ENCODE measurements at regions not wholly inside any gene's neighbourhood (a gene's known extent, or its start where the extent isn't known, plus 50 kb on each side); places are given as distances from the start of the nearest gene placed in this dataset.

GRCh38 chr3:113129168-113129567, 82.2 kb upstream of the BOC start:
- Mint-ChIP-seq H3K27me3 (no peaks in the 10 kb centered on the region), H3K4me1 (no peaks in the 10 kb centered on the region), H3K36me3 (ENCODE audit: low read depth) (no peaks in the 10 kb centered on the region), H3K27ac (no peak overlapping the region), H3K9me3 (no peaks in the 10 kb centered on the region), H3K4me3 (no peak overlapping the region)
- DNase-seq, result no peak
- ChIA-PET POLR2A (no interaction called here), CTCF (interaction anchor here (0.8 kb wide), 1 partner anchor 110 kb away, joined by 3 read pairs; no protein-coding TSS in a partner anchor)

- CTCF ChIA-PET, result no interaction called here
- H3K36me3 Mint-ChIP-seq (ENCODE audit: low read depth), result no peaks in the 10 kb centered on the region
Measured at GRCh38 chr3:113132571-113132996, 78.8 kb upstream of the BOC start.

GRCh38 chr3:113133140-113133539, 78.2 kb upstream of the BOC start:
- H3K4me3 Mint-ChIP-seq, result no peak overlapping the region
- H3K27me3 Mint-ChIP-seq, result no peaks in the 10 kb centered on the region
- no peaks in the 10 kb centered on the region for H3K36me3 Mint-ChIP-seq (ENCODE audit: low read depth)
- H3K9me3 Mint-ChIP-seq, result no peaks in the 10 kb centered on the region
- DNase-seq, result no peak
- ChIA-PET CTCF (no interaction called here), POLR2A (no interaction called here)
- no peak overlapping the region for H3K27ac Mint-ChIP-seq
- H3K4me1 Mint-ChIP-seq, result no peaks in the 10 kb centered on the region

More at GRCh38 chr3:113132571-113132996, 78.8 kb upstream of the BOC start:
- no peaks in the 10 kb centered on the region for H3K27me3 Mint-ChIP-seq
- no peaks in the 10 kb centered on the region for H3K9me3 Mint-ChIP-seq
- DNase-seq, result no peak
- POLR2A ChIA-PET, result no interaction called here
- H3K27ac Mint-ChIP-seq, result no peak overlapping the region
- H3K4me1 Mint-ChIP-seq, result no peaks in the 10 kb centered on the region
- H3K4me3 Mint-ChIP-seq, result no peak overlapping the region

DNA sequence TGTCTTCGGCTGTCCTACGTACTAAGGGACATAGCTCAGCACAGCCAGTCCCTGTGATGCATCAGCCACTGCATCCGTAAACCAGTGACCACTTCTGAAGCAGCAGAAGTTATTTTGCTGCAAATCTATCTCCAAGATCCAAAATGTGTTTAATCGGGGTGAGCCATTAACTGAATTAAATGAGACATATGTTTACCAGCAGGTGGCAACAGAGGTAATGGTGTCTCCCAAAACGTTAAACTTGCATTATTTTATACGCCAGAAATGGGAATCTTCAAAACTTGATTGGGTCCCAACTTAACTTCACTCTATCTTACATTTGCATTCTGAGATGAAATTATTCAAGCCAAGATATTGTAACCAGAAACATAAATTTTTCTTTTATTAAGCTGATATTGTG, 75.3 kb upstream of the BOC start:
- CTCF ChIA-PET, result interaction anchor here (1.3 kb wide), 1 partner anchor 12 kb away, joined by 4 read pairs; no protein-coding TSS in a partner anchor
- Mint-ChIP-seq H3K4me1 (no peaks in the 10 kb centered on the region), H3K36me3 (ENCODE audit: low read depth) (no peaks in the 10 kb centered on the region), H3K9me3 (no peaks in the 10 kb centered on the region), H3K27me3 (no peaks in the 10 kb centered on the region), H3K27ac (no peak overlapping the region), H3K4me3 (no peak overlapping the region)
- POLR2A ChIA-PET, result no interaction called here
- DNase-seq, result no peak

DNA sequence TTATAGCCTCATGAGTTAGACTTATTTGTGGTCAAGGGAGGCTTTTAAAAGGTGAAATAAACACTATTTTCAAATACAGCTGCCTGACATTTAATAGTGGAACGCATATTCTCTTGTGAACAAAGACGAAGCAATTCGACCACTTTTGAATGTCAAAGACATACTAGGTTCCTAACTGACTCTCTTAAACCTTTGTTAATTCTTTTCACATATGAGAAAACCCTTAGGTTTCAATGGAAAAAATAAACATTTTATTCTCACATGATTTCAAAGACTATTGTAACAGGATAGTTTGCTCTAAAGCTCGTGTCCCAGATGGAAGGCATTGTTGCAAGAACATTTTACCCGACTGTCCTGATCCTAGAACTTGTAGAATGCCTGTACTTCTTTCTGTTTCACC, 74.8 kb upstream of the BOC start:
- ChIA-PET POLR2A (no interaction called here), CTCF (interaction anchor here (0.6 to 1.3 kb wide), 2 partner anchors 12 to 25 kb away, joined by 4 read pairs; no protein-coding TSS in a partner anchor)
- no peak overlapping the region for H3K4me3 Mint-ChIP-seq
- H3K4me1 Mint-ChIP-seq, result no peaks in the 10 kb centered on the region
- no peaks in the 10 kb centered on the region for H3K9me3 Mint-ChIP-seq
- H3K27ac Mint-ChIP-seq, result no peak overlapping the region
- no peak for DNase-seq
- H3K27me3 Mint-ChIP-seq, result no peaks in the 10 kb centered on the region
- H3K36me3 Mint-ChIP-seq (ENCODE audit: low read depth), result no peaks in the 10 kb centered on the region

DNA sequence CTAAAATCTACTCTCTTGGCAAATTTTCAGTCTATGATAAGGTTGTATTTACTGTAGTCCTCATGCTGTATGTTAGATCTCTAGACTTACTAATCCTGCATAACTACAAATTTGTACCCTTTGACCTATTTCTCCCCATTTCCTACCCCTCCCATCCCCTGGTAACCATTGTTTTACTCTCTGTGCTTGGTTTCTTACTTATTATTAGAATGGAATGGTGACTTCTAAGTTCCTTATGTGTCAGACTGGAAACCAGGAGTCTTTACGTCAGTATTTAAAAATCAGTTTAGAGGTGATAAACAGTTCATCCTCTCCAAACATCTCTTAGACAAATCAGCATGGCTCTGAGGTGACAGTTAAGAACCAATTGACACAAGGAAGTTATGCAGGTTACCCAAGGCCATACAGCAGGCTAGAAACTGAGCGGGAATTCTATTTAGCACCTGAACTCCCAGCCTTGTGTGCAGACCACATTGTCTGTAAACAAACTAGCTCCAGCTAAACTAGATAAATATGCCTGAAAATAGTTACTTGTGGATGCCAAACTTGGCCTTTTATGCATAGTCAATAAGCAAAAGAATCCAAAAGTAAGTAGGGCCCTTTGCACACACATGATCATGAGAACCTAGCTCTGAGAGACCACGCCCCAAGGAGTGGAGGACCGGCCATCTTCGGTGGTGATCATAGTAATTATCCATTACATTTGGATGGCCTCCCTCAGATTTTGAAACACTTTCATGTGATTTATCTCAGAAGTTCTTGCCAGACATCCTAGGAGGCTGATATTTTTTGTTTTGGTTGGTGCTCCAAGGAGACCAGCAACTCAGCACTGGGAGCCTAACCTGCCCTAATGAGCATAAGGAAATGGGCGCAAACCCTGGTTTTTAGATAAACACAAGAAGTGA, 72.3 kb upstream of the BOC start:
- DNase-seq, result no peak

DNA sequence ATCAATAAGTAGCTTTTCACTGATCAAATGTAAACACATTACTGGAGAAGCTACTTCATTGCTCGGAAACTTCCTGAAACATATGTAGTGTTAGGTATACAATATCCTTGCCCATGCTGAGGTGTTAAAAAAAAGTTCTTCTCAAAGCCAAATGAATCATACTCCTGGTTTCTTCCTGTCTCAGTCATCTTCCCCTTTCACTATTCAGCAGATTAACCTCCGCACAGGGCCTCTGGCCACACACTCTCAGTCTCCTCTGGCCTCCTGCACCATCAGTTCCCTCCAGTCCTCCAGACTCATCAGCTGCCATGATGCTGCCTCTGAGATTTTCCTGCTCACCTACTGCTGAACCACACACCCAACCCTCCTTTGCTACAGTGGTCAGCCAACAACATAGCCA, 70.5 kb upstream of the BOC start:
- H3K27ac Mint-ChIP-seq, result no peak overlapping the region
- CTCF ChIA-PET, result interaction anchor here (0.6 kb wide), 1 partner anchor 298 kb away, joined by 3 read pairs; no protein-coding TSS in a partner anchor
- no peak for DNase-seq
- no peaks in the 10 kb centered on the region for H3K9me3 Mint-ChIP-seq
- no peaks in the 10 kb centered on the region for H3K4me1 Mint-ChIP-seq
- H3K36me3 Mint-ChIP-seq (ENCODE audit: low read depth), result no peaks in the 10 kb centered on the region
- POLR2A ChIA-PET, result no interaction called here
- no peak overlapping the region for H3K4me3 Mint-ChIP-seq
- H3K27me3 Mint-ChIP-seq, result peaks cover under 1% of the 10 kb centered on the region

More for the DNA sequence above, 72.3 kb upstream of the BOC start:
- no peak overlapping the region for H3K27ac Mint-ChIP-seq
- CTCF ChIA-PET, result no interaction called here
- no peaks in the 10 kb centered on the region for H3K4me1 Mint-ChIP-seq
- H3K27me3 Mint-ChIP-seq, result no peaks in the 10 kb centered on the region
- H3K4me3 Mint-ChIP-seq, result no peak overlapping the region
- POLR2A ChIA-PET, result no interaction called here
- H3K9me3 Mint-ChIP-seq, result no peaks in the 10 kb centered on the region
- no peaks in the 10 kb centered on the region for H3K36me3 Mint-ChIP-seq (ENCODE audit: low read depth)

- ChIA-PET POLR2A (no interaction called here), CTCF (no interaction called here)
- Mint-ChIP-seq H3K4me3 (no peak overlapping the region), H3K4me1 (no peaks in the 10 kb centered on the region), H3K36me3 (ENCODE audit: low read depth) (no peaks in the 10 kb centered on the region), H3K9me3 (no peaks in the 10 kb centered on the region), H3K27me3 (peaks cover 6% of the 10 kb centered on the region), H3K27ac (no peak overlapping the region)
- no peak for DNase-seq
Measured at GRCh38 chr3:113141543-113141942, 69.8 kb upstream of the BOC start.

- POLR2A ChIA-PET, result no interaction called here
- no peaks in the 10 kb centered on the region for H3K36me3 Mint-ChIP-seq (ENCODE audit: low read depth)
Measured at GRCh38 chr3:113142476-113142875, 68.9 kb upstream of the BOC start.

GRCh38 chr3:113143353-113143752, 68.0 kb upstream of the BOC start:
- H3K4me3 Mint-ChIP-seq, result no peak overlapping the region
- H3K4me1 Mint-ChIP-seq, result no peaks in the 10 kb centered on the region
- H3K27ac Mint-ChIP-seq, result no peak overlapping the region
- no peaks in the 10 kb centered on the region for H3K9me3 Mint-ChIP-seq
- CTCF ChIA-PET, result no interaction called here
- no peak for DNase-seq
- H3K36me3 Mint-ChIP-seq (ENCODE audit: low read depth), result no peaks in the 10 kb centered on the region
- POLR2A ChIA-PET, result no interaction called here
- H3K27me3 Mint-ChIP-seq, result peaks cover 7% of the 10 kb centered on the region

More at GRCh38 chr3:113142476-113142875, 68.9 kb upstream of the BOC start:
- H3K4me3 Mint-ChIP-seq, result no peak overlapping the region
- H3K4me1 Mint-ChIP-seq, result no peaks in the 10 kb centered on the region
- CTCF ChIA-PET, result no interaction called here
- H3K27me3 Mint-ChIP-seq, result peaks cover 7% of the 10 kb centered on the region
- DNase-seq, result no peak
- H3K27ac Mint-ChIP-seq, result no peak overlapping the region
- H3K9me3 Mint-ChIP-seq, result no peaks in the 10 kb centered on the region

GRCh38 chr3:113147681-113148261, 63.6 kb upstream of the BOC start:
- H3K9me3 Mint-ChIP-seq, result no peaks in the 10 kb centered on the region
- no peaks in the 10 kb centered on the region for H3K36me3 Mint-ChIP-seq (ENCODE audit: low read depth)
- H3K27me3 Mint-ChIP-seq, result peaks cover 7% of the 10 kb centered on the region
- POLR2A ChIA-PET, result no interaction called here
- no peak for DNase-seq
- no peak overlapping the region for H3K27ac Mint-ChIP-seq
- CTCF ChIA-PET, result interaction anchor here (1.3 kb wide), 1 partner anchor 324 kb away, joined by 3 read pairs; no protein-coding TSS in a partner anchor
- no peaks in the 10 kb centered on the region for H3K4me1 Mint-ChIP-seq
- H3K4me3 Mint-ChIP-seq, result no peak overlapping the region

DNA sequence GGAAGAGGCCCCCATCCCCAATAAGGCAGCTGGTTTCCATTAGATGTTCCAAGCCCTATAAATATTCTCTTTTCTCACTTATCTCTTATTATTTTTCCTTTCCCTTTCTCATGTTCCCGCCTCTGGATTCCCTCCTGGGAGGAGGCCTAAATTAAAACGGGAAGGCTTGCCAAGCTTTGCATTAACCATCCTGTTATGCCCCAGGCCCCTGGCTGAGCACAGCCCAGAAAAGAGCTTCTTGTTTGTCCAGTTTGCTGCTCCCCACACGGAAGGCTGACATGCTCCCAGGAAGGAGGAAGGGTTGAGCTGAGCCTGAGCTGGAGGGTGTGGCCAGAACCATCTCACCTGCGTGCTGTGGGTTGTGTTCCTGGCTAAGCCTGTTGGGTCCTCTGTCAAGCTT, 63.1 kb upstream of the BOC start:
- H3K36me3 Mint-ChIP-seq (ENCODE audit: low read depth), result no peaks in the 10 kb centered on the region

GRCh38 chr3:113150250-113150649, 61.1 kb upstream of the BOC start:
- H3K36me3 Mint-ChIP-seq (ENCODE audit: low read depth), result no peaks in the 10 kb centered on the region
- no peak for DNase-seq
- no peaks in the 10 kb centered on the region for H3K9me3 Mint-ChIP-seq
- no peaks in the 10 kb centered on the region for H3K4me1 Mint-ChIP-seq
- H3K27me3 Mint-ChIP-seq, result peaks cover 7% of the 10 kb centered on the region
- POLR2A ChIA-PET, result no interaction called here
- no peak overlapping the region for H3K27ac Mint-ChIP-seq
- H3K4me3 Mint-ChIP-seq, result no peak overlapping the region
- CTCF ChIA-PET, result no interaction called here

More for the DNA sequence above, 63.1 kb upstream of the BOC start:
- ChIA-PET POLR2A (no interaction called here), CTCF (interaction anchor here (1.3 kb wide), 1 partner anchor 323 kb away, joined by 3 read pairs; no protein-coding TSS in a partner anchor)
- Mint-ChIP-seq H3K9me3 (no peaks in the 10 kb centered on the region), H3K27ac (no peak overlapping the region), H3K4me3 (no peak overlapping the region), H3K27me3 (peaks cover 7% of the 10 kb centered on the region), H3K4me1 (no peaks in the 10 kb centered on the region)
- no peak for DNase-seq

Data from activated CD4-positive, alpha-beta T cell treated with anti-CD3 and anti-CD28 coated beads, Interleukin-2, amount 10 ng/mL, durations not matched to agents 7 days and 5 days (primary cell).